B cell (primary cell): ENCODE measurements at regions not wholly inside any gene's neighbourhood (a gene's known extent, or its start where the extent isn't known, plus 50 kb on each side); places are given as distances from the start of the nearest gene placed in this dataset.

Source experiments
- ATAC-seq: fragments of 200-7000 bp; cut with Tn5 transposase; one replicate; pipeline ENCODE4 v1.10.0; 2021; ENCODE audit warnings: low read depth, mild to moderate bottlenecking, moderate number of reproducible peaks, moderate library complexity
- CTCF ChIA-PET: fragments of 350-600 bp; sonication (Branson Sonifier 250); formaldehyde crosslinking; loops from one replicate; lab custom pipeline; 2021; ENCODE audit warnings: antibody characterized with exemption, inconsistent platforms; lab: Charles Lee
- POLR2A ChIA-PET: fragments of 350-600 bp; sonication (Branson Sonifier 250); formaldehyde crosslinking; loops from one replicate; lab custom pipeline; 2021; ENCODE audit warnings: antibody characterized with exemption; lab: Charles Lee
- DNase-seq: peaks from one replicate; pipeline ENCODE4 v3.0.0; 2013
- H2AFZ ChIP-seq: 2 replicates; pipeline ENCODE4 v1.6.1; 2012; ENCODE audit warnings: mild to moderate bottlenecking, low read depth, low read length; ENCODE audit not compliant: insufficient read depth, poor library complexity, severe bottlenecking
- H3K27ac ChIP-seq, 2 donors: 1 replicate in 1 of 2; 2 replicates in 1 of 2; pipeline ENCODE4 v1.5.1; 2012 to 2013; ENCODE audit warnings: low read length in 2 of 2, mild to moderate bottlenecking in 2 of 2, moderate library complexity in 1 of 2
- H3K27me3 ChIP-seq, 4 experiments: fragments of 200-600 bp in 1 of 4; sonication (generic) in 1 of 4; replicated peaks in 1 of 4; 1 replicate in 2 of 4; 2 replicates in 2 of 4; pipeline versions ENCODE4 v1.6.1 to v1.7.0; 2013 to 2016; ENCODE audit warnings: low read length in 3 of 4, mild to moderate bottlenecking in 2 of 4, mixed read lengths in 1 of 4, moderate library complexity in 1 of 4; ENCODE audit not compliant: insufficient read depth in 4 of 4, control insufficient read depth in 3 of 4; ENCODE audit errors: control extremely low read depth in 1 of 4
- H3K36me3 ChIP-seq, 2 experiments: replicated peaks in 1 of 2; 1 replicate in 1 of 2; 2 replicates in 1 of 2; pipeline versions ENCODE4 v1.6.1 to v1.7.1; 2013; ENCODE audit warnings: low read length in 1 of 2; ENCODE audit not compliant: insufficient read depth in 2 of 2, control insufficient read depth in 1 of 2; ENCODE audit errors: control extremely low read depth in 1 of 2, extremely low read depth in 1 of 2
- H3K4me1 ChIP-seq, 2 donors: fragments of 200-600 bp in 1 of 2; sonication (generic) in 1 of 2; 1 replicate in 1 of 2; 2 replicates in 1 of 2; pipeline versions ENCODE4 v1.5.1 to v1.6.1; 2013 to 2017; ENCODE audit warnings: low read length in 2 of 2; ENCODE audit not compliant: control insufficient read depth in 2 of 2, insufficient read depth in 2 of 2
- H3K4me2 ChIP-seq: replicated peaks from 2 replicates; pipeline ENCODE3; 2012; ENCODE audit warnings: mild to moderate bottlenecking, low read depth, low read length; ENCODE audit not compliant: poor library complexity, severe bottlenecking
- H3K4me3 ChIP-seq, 5 experiments: fragments of 200-600 bp in 1 of 5; sonication (generic) in 1 of 5; 1 replicate in 3 of 5; 2 replicates in 2 of 5; pipeline versions ENCODE4 v1.5.1 to v1.7.0; 2011 to 2016; ENCODE audit warnings: low read length in 4 of 5, mild to moderate bottlenecking in 4 of 5, low read depth in 2 of 5, control low read depth in 1 of 5, moderate library complexity in 1 of 5; ENCODE audit not compliant: insufficient read depth in 1 of 5; ENCODE audit errors: control extremely low read depth in 1 of 5, extremely low read depth in 1 of 5
- H3K79me2 ChIP-seq: fragments of 200-600 bp; sonication (generic); one replicate; pipeline ENCODE4 v1.6.0; 2016; ENCODE audit warnings: low read length; ENCODE audit not compliant: control insufficient read depth, insufficient read depth
- H3K9ac ChIP-seq: fragments of 200-600 bp; sonication (generic); 2 replicates; pipeline ENCODE4 v1.6.1; 2017; ENCODE audit warnings: mild to moderate bottlenecking, low read length, moderate library complexity
- H3K9me3 ChIP-seq, 3 donors: one replicate each; pipeline versions ENCODE4 v1.6.1 to v1.7.1; 2013; ENCODE audit warnings: low read length in 2 of 3; ENCODE audit not compliant: control insufficient read depth in 2 of 3, insufficient read depth in 1 of 3; ENCODE audit errors: control extremely low read depth in 1 of 3
- H4K20me1 ChIP-seq: 2 replicates; pipeline ENCODE4 v1.6.0; 2012; ENCODE audit warnings: mild to moderate bottlenecking, low read length; ENCODE audit not compliant: insufficient read depth, control insufficient read depth, poor library complexity, severe bottlenecking
- H3K27ac Mint-ChIP-seq: one replicate; pipeline ENCODE4 v1.8.0; 2021; ENCODE audit warnings: mixed read lengths
- H3K27me3 Mint-ChIP-seq: one replicate; pipeline ENCODE4 v1.8.0; 2021; ENCODE audit warnings: mixed read lengths
- H3K4me1 Mint-ChIP-seq: one replicate; pipeline ENCODE4 v1.8.0; 2021; ENCODE audit warnings: mixed read lengths
- H3K4me3 Mint-ChIP-seq: one replicate; pipeline ENCODE4 v1.8.0; 2021; ENCODE audit warnings: mixed read lengths
- H3K9me3 Mint-ChIP-seq: one replicate; pipeline ENCODE4 v1.8.0; 2022; ENCODE audit warnings: mixed read lengths; ENCODE audit not compliant: insufficient read depth
- EZH2 ChIP-seq: IDR thresholded peaks from 2 replicates; pipeline ENCODE4 v1.6.1; 2012; ENCODE audit warnings: borderline replicate concordance, low read depth, mild to moderate bottlenecking, moderate library complexity, low read length; ENCODE audit not compliant: insufficient read depth, poor library complexity, severe bottlenecking
- WGBS: methylation state at CpG from one replicate; pipeline ENCODE4 v1.1.5; 2013; ENCODE audit warnings: missing lambda C conversion rate; ENCODE audit not compliant: insufficient coverage; 5-methylcytosine and 5-hydroxymethylcytosine counted together
- intact Hi-C: fragments of 100-400 bp; cut with micrococcal nuclease; formaldehyde crosslinking; loops from one replicate; pipeline ENCODE4 v1.10.0; 2022
- TF ChIP-seq, protein P1 (sequence below): fragments of 200-600 bp; IDR thresholded peaks from one replicate; pipeline ENCODE4 v1.8.0; 2022; ENCODE audit warnings: antibody characterized with exemption, mild to moderate bottlenecking

GRCh38 chr6:78523622-78524021, 343.7 kb upstream of the IRAK1BP1 start:
- Histone ChIP-seq H3K27me3 (no peaks in the 10 kb centered on the region), H2AFZ (no peak overlapping the region), H3K9me3 (no peaks in the 10 kb centered on the region), H3K4me2 (no peak overlapping the region), H3K79me2 (no peaks in the 10 kb centered on the region), H3K27ac (no peak overlapping the region), H3K9ac (no peak overlapping the region), H3K4me1 (no peaks in the 10 kb centered on the region), H3K4me3 (no peak overlapping the region), H3K36me3 (no peaks in the 10 kb centered on the region), H4K20me1 (no peaks in the 10 kb centered on the region)
- Mint-ChIP-seq H3K27me3 (no peaks in the 10 kb centered on the region), H3K4me3 (no peak overlapping the region), H3K27ac (no peak overlapping the region), H3K4me1 (no peaks in the 10 kb centered on the region), H3K9me3 (peaks cover 3% of the 10 kb centered on the region)
- TF ChIP-seq EZH2, result no peak
- TF ChIP-seq, protein P1, sequence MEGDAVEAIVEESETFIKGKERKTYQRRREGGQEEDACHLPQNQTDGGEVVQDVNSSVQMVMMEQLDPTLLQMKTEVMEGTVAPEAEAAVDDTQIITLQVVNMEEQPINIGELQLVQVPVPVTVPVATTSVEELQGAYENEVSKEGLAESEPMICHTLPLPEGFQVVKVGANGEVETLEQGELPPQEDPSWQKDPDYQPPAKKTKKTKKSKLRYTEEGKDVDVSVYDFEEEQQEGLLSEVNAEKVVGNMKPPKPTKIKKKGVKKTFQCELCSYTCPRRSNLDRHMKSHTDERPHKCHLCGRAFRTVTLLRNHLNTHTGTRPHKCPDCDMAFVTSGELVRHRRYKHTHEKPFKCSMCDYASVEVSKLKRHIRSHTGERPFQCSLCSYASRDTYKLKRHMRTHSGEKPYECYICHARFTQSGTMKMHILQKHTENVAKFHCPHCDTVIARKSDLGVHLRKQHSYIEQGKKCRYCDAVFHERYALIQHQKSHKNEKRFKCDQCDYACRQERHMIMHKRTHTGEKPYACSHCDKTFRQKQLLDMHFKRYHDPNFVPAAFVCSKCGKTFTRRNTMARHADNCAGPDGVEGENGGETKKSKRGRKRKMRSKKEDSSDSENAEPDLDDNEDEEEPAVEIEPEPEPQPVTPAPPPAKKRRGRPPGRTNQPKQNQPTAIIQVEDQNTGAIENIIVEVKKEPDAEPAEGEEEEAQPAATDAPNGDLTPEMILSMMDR, result no peak
- CTCF ChIA-PET, result no interaction called here
- no peak for ATAC-seq
- no peak for DNase-seq
- POLR2A ChIA-PET, result no interaction called here
- intact Hi-C loops, result no loop called here

GRCh38 chr6:78525976-78526375, 341.4 kb upstream of the IRAK1BP1 start:
- H3K27ac Mint-ChIP-seq, result no peak overlapping the region
- no peaks in the 10 kb centered on the region for H3K27me3 ChIP-seq
- CTCF ChIA-PET, result no interaction called here

More at GRCh38 chr6:78525976-78526375, 341.4 kb upstream of the IRAK1BP1 start:
- POLR2A ChIA-PET, result no interaction called here
- H2AFZ ChIP-seq, result no peak overlapping the region
- H3K9me3 Mint-ChIP-seq, result peaks cover 3% of the 10 kb centered on the region
- no peak overlapping the region for H3K4me3 ChIP-seq
- TF ChIP-seq, protein P1, result no peak
- TF ChIP-seq EZH2, result no peak
- no peaks in the 10 kb centered on the region for H3K27me3 Mint-ChIP-seq
- no peaks in the 10 kb centered on the region for H3K9me3 ChIP-seq
- H3K36me3 ChIP-seq, result no peaks in the 10 kb centered on the region
- no peaks in the 10 kb centered on the region for H3K4me1 Mint-ChIP-seq
- H3K27ac ChIP-seq, result no peak overlapping the region
- intact Hi-C loops, result no loop called here
- no peak overlapping the region for H3K9ac ChIP-seq
- no peaks in the 10 kb centered on the region for H3K4me1 ChIP-seq
- H3K79me2 ChIP-seq, result no peaks in the 10 kb centered on the region
- ATAC-seq (no peak), DNase-seq (no peak)
- H3K4me2 ChIP-seq, result no peak overlapping the region
- H3K4me3 Mint-ChIP-seq, result no peak overlapping the region
- no peaks in the 10 kb centered on the region for H4K20me1 ChIP-seq
- WGBS, result 40% methylated on average over 1 of the region's 2 CpGs
